B cell (primary cell): ENCODE measurements at regions not wholly inside any gene's neighbourhood (a gene's known extent, or its start where the extent isn't known, plus 50 kb on each side); places are given as distances from the start of the nearest gene placed in this dataset.

Experiments used
- ATAC-seq: fragments of 200-7000 bp; cut with Tn5 transposase; one replicate; pipeline ENCODE4 v1.10.0; 2021; ENCODE audit warnings: low read depth, mild to moderate bottlenecking, moderate number of reproducible peaks, moderate library complexity
- CTCF ChIA-PET: fragments of 350-600 bp; sonication (Branson Sonifier 250); formaldehyde crosslinking; loops from one replicate; lab custom pipeline; 2021; ENCODE audit warnings: antibody characterized with exemption, inconsistent platforms; lab: Charles Lee
- POLR2A ChIA-PET: fragments of 350-600 bp; sonication (Branson Sonifier 250); formaldehyde crosslinking; loops from one replicate; lab custom pipeline; 2021; ENCODE audit warnings: antibody characterized with exemption; lab: Charles Lee
- DNase-seq: peaks from one replicate; pipeline ENCODE4 v3.0.0; 2013
- H2AFZ ChIP-seq: 2 replicates; pipeline ENCODE4 v1.6.1; 2012; ENCODE audit warnings: mild to moderate bottlenecking, low read depth, low read length; ENCODE audit not compliant: insufficient read depth, poor library complexity, severe bottlenecking
- H3K27ac ChIP-seq, 2 donors: 1 replicate in 1 of 2; 2 replicates in 1 of 2; pipeline ENCODE4 v1.5.1; 2012 to 2013; ENCODE audit warnings: low read length in 2 of 2, mild to moderate bottlenecking in 2 of 2, moderate library complexity in 1 of 2
- H3K27me3 ChIP-seq, 4 experiments: fragments of 200-600 bp in 1 of 4; sonication (generic) in 1 of 4; replicated peaks in 1 of 4; 1 replicate in 2 of 4; 2 replicates in 2 of 4; pipeline versions ENCODE4 v1.6.1 to v1.7.0; 2013 to 2016; ENCODE audit warnings: low read length in 3 of 4, mild to moderate bottlenecking in 2 of 4, mixed read lengths in 1 of 4, moderate library complexity in 1 of 4; ENCODE audit not compliant: insufficient read depth in 4 of 4, control insufficient read depth in 3 of 4; ENCODE audit errors: control extremely low read depth in 1 of 4
- H3K36me3 ChIP-seq, 2 experiments: replicated peaks in 1 of 2; 1 replicate in 1 of 2; 2 replicates in 1 of 2; pipeline versions ENCODE4 v1.6.1 to v1.7.1; 2013; ENCODE audit warnings: low read length in 1 of 2; ENCODE audit not compliant: insufficient read depth in 2 of 2, control insufficient read depth in 1 of 2; ENCODE audit errors: control extremely low read depth in 1 of 2, extremely low read depth in 1 of 2
- H3K4me1 ChIP-seq, 2 donors: fragments of 200-600 bp in 1 of 2; sonication (generic) in 1 of 2; 1 replicate in 1 of 2; 2 replicates in 1 of 2; pipeline versions ENCODE4 v1.5.1 to v1.6.1; 2013 to 2017; ENCODE audit warnings: low read length in 2 of 2; ENCODE audit not compliant: control insufficient read depth in 2 of 2, insufficient read depth in 2 of 2
- H3K4me2 ChIP-seq: replicated peaks from 2 replicates; pipeline ENCODE3; 2012; ENCODE audit warnings: mild to moderate bottlenecking, low read depth, low read length; ENCODE audit not compliant: poor library complexity, severe bottlenecking
- H3K4me3 ChIP-seq, 5 experiments: fragments of 200-600 bp in 1 of 5; sonication (generic) in 1 of 5; 1 replicate in 3 of 5; 2 replicates in 2 of 5; pipeline versions ENCODE4 v1.5.1 to v1.7.0; 2011 to 2016; ENCODE audit warnings: low read length in 4 of 5, mild to moderate bottlenecking in 4 of 5, low read depth in 2 of 5, control low read depth in 1 of 5, moderate library complexity in 1 of 5; ENCODE audit not compliant: insufficient read depth in 1 of 5; ENCODE audit errors: control extremely low read depth in 1 of 5, extremely low read depth in 1 of 5
- H3K79me2 ChIP-seq: fragments of 200-600 bp; sonication (generic); one replicate; pipeline ENCODE4 v1.6.0; 2016; ENCODE audit warnings: low read length; ENCODE audit not compliant: control insufficient read depth, insufficient read depth
- H3K9ac ChIP-seq: fragments of 200-600 bp; sonication (generic); 2 replicates; pipeline ENCODE4 v1.6.1; 2017; ENCODE audit warnings: mild to moderate bottlenecking, low read length, moderate library complexity
- H3K9me3 ChIP-seq, 3 donors: one replicate each; pipeline versions ENCODE4 v1.6.1 to v1.7.1; 2013; ENCODE audit warnings: low read length in 2 of 3; ENCODE audit not compliant: control insufficient read depth in 2 of 3, insufficient read depth in 1 of 3; ENCODE audit errors: control extremely low read depth in 1 of 3
- H4K20me1 ChIP-seq: 2 replicates; pipeline ENCODE4 v1.6.0; 2012; ENCODE audit warnings: mild to moderate bottlenecking, low read length; ENCODE audit not compliant: insufficient read depth, control insufficient read depth, poor library complexity, severe bottlenecking
- H3K27ac Mint-ChIP-seq: one replicate; pipeline ENCODE4 v1.8.0; 2021; ENCODE audit warnings: mixed read lengths
- H3K27me3 Mint-ChIP-seq: one replicate; pipeline ENCODE4 v1.8.0; 2021; ENCODE audit warnings: mixed read lengths
- H3K4me1 Mint-ChIP-seq: one replicate; pipeline ENCODE4 v1.8.0; 2021; ENCODE audit warnings: mixed read lengths
- H3K4me3 Mint-ChIP-seq: one replicate; pipeline ENCODE4 v1.8.0; 2021; ENCODE audit warnings: mixed read lengths
- H3K9me3 Mint-ChIP-seq: one replicate; pipeline ENCODE4 v1.8.0; 2022; ENCODE audit warnings: mixed read lengths; ENCODE audit not compliant: insufficient read depth
- EZH2 ChIP-seq: IDR thresholded peaks from 2 replicates; pipeline ENCODE4 v1.6.1; 2012; ENCODE audit warnings: borderline replicate concordance, low read depth, mild to moderate bottlenecking, moderate library complexity, low read length; ENCODE audit not compliant: insufficient read depth, poor library complexity, severe bottlenecking
- WGBS: methylation state at CpG from one replicate; pipeline ENCODE4 v1.1.5; 2013; ENCODE audit warnings: missing lambda C conversion rate; ENCODE audit not compliant: insufficient coverage; 5-methylcytosine and 5-hydroxymethylcytosine counted together
- intact Hi-C: fragments of 100-400 bp; cut with micrococcal nuclease; formaldehyde crosslinking; loops from one replicate; pipeline ENCODE4 v1.10.0; 2022
- TF ChIP-seq, protein P1 (sequence below): fragments of 200-600 bp; IDR thresholded peaks from one replicate; pipeline ENCODE4 v1.8.0; 2022; ENCODE audit warnings: antibody characterized with exemption, mild to moderate bottlenecking

DNA sequence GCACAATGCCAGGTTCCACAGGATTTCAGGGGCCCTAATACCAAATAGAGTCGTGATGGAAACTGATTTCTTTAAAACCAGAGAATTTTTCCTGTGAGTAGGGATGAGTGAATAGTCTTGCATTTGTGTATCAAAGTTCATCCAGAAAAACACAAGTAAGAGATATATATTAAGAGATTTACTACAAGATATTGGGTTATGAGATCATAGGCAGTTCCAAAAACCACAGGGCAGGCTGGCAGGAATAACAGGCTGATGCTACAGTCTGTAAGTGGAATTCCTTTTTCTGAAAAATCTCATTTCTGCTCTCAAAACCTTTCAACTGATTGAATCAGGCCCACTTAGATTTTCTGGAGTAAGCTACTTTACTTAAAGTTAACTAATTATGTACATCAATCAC lies 1756.2 kb upstream of the SEL1L start:
- peaks cover 6% of the 10 kb centered on the region for H3K9me3 Mint-ChIP-seq
- H3K27me3 Mint-ChIP-seq = no peaks in the 10 kb centered on the region
- H3K79me2 ChIP-seq = no peaks in the 10 kb centered on the region
- H3K4me3 ChIP-seq = no peak overlapping the region
- no peak overlapping the region for H3K4me3 Mint-ChIP-seq
- no peaks in the 10 kb centered on the region for H3K36me3 ChIP-seq
- intact Hi-C loops = no loop called here
- H3K4me2 ChIP-seq = no peak overlapping the region
- H3K27ac ChIP-seq = no peak overlapping the region
- no peaks in the 10 kb centered on the region for H3K4me1 ChIP-seq
- POLR2A ChIA-PET = no interaction called here
- no peak overlapping the region for H3K27ac Mint-ChIP-seq
- H3K27me3 ChIP-seq = no peaks in the 10 kb centered on the region
- H4K20me1 ChIP-seq = no peaks in the 10 kb centered on the region
- ATAC-seq = no peak
- H3K4me1 Mint-ChIP-seq = no peaks in the 10 kb centered on the region
- no peak for TF ChIP-seq EZH2
- TF ChIP-seq, protein P1, sequence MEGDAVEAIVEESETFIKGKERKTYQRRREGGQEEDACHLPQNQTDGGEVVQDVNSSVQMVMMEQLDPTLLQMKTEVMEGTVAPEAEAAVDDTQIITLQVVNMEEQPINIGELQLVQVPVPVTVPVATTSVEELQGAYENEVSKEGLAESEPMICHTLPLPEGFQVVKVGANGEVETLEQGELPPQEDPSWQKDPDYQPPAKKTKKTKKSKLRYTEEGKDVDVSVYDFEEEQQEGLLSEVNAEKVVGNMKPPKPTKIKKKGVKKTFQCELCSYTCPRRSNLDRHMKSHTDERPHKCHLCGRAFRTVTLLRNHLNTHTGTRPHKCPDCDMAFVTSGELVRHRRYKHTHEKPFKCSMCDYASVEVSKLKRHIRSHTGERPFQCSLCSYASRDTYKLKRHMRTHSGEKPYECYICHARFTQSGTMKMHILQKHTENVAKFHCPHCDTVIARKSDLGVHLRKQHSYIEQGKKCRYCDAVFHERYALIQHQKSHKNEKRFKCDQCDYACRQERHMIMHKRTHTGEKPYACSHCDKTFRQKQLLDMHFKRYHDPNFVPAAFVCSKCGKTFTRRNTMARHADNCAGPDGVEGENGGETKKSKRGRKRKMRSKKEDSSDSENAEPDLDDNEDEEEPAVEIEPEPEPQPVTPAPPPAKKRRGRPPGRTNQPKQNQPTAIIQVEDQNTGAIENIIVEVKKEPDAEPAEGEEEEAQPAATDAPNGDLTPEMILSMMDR = no peak
- no peak overlapping the region for H2AFZ ChIP-seq
- no peak for DNase-seq
- CTCF ChIA-PET = no interaction called here
- H3K9ac ChIP-seq = no peak overlapping the region
- WGBS = no CpG with 5 or more reads among the region's 1 CpG
- H3K9me3 ChIP-seq = no peaks in the 10 kb centered on the region

GRCh38 chr14:83290447-83290846 lies 1756.8 kb upstream of the SEL1L start:
- DNase-seq (no peak), ATAC-seq (no peak)
- Histone ChIP-seq H3K4me2 (no peak overlapping the region), H3K9ac (no peak overlapping the region), H3K4me1 (no peaks in the 10 kb centered on the region), H3K4me3 (no peak overlapping the region), H3K27me3 (no peaks in the 10 kb centered on the region), H3K9me3 (no peaks in the 10 kb centered on the region), H2AFZ (no peak overlapping the region), H3K79me2 (no peaks in the 10 kb centered on the region), H3K36me3 (no peaks in the 10 kb centered on the region), H3K27ac (no peak overlapping the region), H4K20me1 (no peaks in the 10 kb centered on the region)
- Mint-ChIP-seq H3K4me1 (no peaks in the 10 kb centered on the region), H3K4me3 (no peak overlapping the region), H3K27me3 (no peaks in the 10 kb centered on the region), H3K27ac (no peak overlapping the region), H3K9me3 (peaks cover 6% of the 10 kb centered on the region)
- CTCF ChIA-PET = no interaction called here
- POLR2A ChIA-PET = no interaction called here
- intact Hi-C loops = no loop called here
- no peak for TF ChIP-seq EZH2
- TF ChIP-seq, protein P1 = no peak
